SH-SY5Y (cell line): ENCODE measurements at regions not wholly inside any gene's neighbourhood (a gene's known extent, or its start where the extent isn't known, plus 50 kb on each side); places are given as distances from the start of the nearest gene placed in this dataset.

Experiments
- GATA2 ChIP-seq: IDR thresholded peaks from 2 replicates; pipeline ENCODE4 v1.6.1; 2011; ENCODE audit warnings: mild to moderate bottlenecking, low read depth, low read length
- GATA3 ChIP-seq: IDR thresholded peaks from 2 replicates; pipeline ENCODE4 v1.6.1; 2011; ENCODE audit warnings: low read depth, mild to moderate bottlenecking, low read length, moderate library complexity

- TF ChIP-seq GATA2 (no peak), GATA3 (no peak)
These were observed 61.3 kb upstream of the PLD5 start for GRCh38 chr1:242585616-242586359.
